Esophagus squamous epithelium (tissue), 4 donors: ENCODE measurements at regions not wholly inside any gene's neighbourhood (a gene's known extent, or its start where the extent isn't known, plus 50 kb on each side); places are given as distances from the start of the nearest gene placed in this dataset.

Experiments used
- POLR2A ChIP-seq, 4 donors: fragments of 450-650 bp; IDR thresholded peaks; one replicate each; pipeline ENCODE4 v1.6.1; 2017; ENCODE audit warnings: antibody characterized with exemption in 4 of 4, mild to moderate bottlenecking in 4 of 4, moderate library complexity in 3 of 4
- TF ChIP-seq, protein P1 (sequence below), 6 experiments: fragments of 450-650 bp in 4 of 6; fragments of 200-600 bp in 2 of 6; sonication (generic) in 2 of 6; IDR thresholded peaks; one replicate each; pipeline ENCODE4 v1.5.1; 2016 to 2019; ENCODE audit warnings: antibody characterized with exemption in 6 of 6, mild to moderate bottlenecking in 4 of 6, moderate library complexity in 4 of 6

DNA sequence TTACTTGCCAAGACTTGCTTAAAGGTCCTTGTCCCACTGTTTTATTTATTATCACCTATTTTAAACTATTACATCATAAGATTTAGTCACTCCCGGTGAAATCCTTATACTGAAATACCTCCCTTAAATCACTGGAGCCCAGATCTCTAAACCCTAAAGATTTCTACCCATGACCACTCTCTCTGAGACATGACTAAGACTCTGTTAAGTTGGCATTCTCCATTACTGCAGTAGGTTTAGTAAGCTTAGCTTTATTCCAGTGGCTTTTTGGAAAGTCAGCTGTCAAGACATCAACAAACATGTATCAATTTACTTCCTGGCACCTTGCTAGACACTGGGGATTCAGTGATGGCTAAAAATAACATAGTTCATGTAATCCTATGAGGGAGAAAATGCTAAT is 874.2 kb downstream of the KCNMA1 start:
- TF ChIP-seq POLR2A (IDR thresholded peaks at IDR 0.05): no peak
- TF ChIP-seq, protein P1, sequence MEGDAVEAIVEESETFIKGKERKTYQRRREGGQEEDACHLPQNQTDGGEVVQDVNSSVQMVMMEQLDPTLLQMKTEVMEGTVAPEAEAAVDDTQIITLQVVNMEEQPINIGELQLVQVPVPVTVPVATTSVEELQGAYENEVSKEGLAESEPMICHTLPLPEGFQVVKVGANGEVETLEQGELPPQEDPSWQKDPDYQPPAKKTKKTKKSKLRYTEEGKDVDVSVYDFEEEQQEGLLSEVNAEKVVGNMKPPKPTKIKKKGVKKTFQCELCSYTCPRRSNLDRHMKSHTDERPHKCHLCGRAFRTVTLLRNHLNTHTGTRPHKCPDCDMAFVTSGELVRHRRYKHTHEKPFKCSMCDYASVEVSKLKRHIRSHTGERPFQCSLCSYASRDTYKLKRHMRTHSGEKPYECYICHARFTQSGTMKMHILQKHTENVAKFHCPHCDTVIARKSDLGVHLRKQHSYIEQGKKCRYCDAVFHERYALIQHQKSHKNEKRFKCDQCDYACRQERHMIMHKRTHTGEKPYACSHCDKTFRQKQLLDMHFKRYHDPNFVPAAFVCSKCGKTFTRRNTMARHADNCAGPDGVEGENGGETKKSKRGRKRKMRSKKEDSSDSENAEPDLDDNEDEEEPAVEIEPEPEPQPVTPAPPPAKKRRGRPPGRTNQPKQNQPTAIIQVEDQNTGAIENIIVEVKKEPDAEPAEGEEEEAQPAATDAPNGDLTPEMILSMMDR (IDR thresholded peaks at IDR 0.05): no peak
